ENCODE measurements at regions not wholly inside any gene's neighbourhood (a gene's known extent, or its start where the extent isn't known, plus 50 kb on each side); places are given as distances from the start of the nearest gene placed in this dataset.

DNA sequence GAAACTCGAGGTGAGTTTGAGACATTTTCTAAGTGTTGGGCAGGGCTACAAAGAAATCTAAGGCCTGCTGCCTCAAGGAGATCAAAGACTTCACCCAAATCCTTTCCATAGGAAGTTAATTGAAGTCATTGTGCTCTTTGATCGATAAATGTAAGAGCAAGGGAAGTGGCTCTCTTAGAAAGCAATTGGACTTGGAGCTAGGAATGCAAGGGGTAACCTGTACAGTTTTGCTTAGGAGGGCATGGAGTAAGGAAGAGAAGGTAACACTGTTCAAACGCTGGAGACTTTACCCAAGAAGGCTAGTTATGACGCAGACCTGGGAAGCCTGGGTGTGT is 418.0 kb upstream of the PROX1 start:
- TF ChIP-seq, protein P1, sequence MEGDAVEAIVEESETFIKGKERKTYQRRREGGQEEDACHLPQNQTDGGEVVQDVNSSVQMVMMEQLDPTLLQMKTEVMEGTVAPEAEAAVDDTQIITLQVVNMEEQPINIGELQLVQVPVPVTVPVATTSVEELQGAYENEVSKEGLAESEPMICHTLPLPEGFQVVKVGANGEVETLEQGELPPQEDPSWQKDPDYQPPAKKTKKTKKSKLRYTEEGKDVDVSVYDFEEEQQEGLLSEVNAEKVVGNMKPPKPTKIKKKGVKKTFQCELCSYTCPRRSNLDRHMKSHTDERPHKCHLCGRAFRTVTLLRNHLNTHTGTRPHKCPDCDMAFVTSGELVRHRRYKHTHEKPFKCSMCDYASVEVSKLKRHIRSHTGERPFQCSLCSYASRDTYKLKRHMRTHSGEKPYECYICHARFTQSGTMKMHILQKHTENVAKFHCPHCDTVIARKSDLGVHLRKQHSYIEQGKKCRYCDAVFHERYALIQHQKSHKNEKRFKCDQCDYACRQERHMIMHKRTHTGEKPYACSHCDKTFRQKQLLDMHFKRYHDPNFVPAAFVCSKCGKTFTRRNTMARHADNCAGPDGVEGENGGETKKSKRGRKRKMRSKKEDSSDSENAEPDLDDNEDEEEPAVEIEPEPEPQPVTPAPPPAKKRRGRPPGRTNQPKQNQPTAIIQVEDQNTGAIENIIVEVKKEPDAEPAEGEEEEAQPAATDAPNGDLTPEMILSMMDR (IDR thresholded peaks at IDR 0.05), result no peak
- Histone ChIP-seq H3K9me3 (no peaks in the 10 kb centered on the region), H3K4me3 (no peak overlapping the region), H3K4me1 (ENCODE audit: low read depth) (no peaks in the 10 kb centered on the region), H3K36me3 (ENCODE audit: low read depth) (no peaks in the 10 kb centered on the region)
- DNase-seq (no peak), ATAC-seq (peak; percentile 42)
- intact Hi-C loops (cut with DNase I, micrococcal nuclease), result no loop called here

DNA sequence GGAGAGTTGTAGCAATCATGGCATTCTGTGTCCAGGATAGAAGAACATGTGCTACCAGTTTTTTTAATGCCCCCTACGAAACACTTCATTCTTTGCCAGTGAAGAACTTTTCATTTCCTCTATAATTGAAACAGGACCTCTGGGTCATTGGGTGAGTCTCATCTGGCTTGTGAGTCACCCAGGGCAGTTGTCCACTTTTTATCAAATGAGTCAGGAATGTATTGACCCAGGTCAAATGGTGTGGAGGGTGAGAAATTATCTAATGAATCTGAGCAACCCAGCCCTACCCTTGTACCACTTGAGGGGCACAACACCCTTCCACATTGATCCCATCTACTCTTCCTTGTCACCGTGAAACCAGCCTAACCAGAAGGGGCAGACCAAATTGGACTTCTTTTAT is 417.3 kb upstream of the PROX1 start:
- no peaks in the 10 kb centered on the region for H3K4me1 ChIP-seq (ENCODE audit: low read depth)
- no peak for DNase-seq
- intact Hi-C loops (cut with DNase I, micrococcal nuclease), result no loop called here
- H3K4me3 ChIP-seq, result no peak overlapping the region
- TF ChIP-seq, protein P1 (IDR thresholded peaks at IDR 0.05), result no peak
- no peaks in the 10 kb centered on the region for H3K9me3 ChIP-seq
- H3K36me3 ChIP-seq (ENCODE audit: low read depth), result no peaks in the 10 kb centered on the region
- peak; percentile 48 for ATAC-seq

DNA sequence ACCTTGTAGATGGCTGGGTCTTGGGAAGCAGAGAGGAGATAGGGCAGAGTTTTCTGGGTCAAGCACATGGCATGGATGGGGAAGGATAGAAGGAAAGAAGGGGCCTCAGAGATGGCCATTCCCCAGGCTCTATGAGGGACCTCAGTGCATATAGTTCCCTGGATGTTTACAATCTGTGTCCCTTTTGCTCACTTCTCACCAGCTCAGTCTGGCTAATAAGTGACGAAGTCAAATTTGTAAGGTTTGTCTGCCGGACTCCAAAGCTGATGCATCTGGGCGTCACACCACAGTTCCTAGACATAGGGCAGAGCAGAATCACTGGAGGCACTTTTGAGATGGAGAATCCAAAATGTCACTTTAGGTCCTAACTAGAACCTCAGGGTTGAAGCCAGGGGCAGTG is 416.4 kb upstream of the PROX1 start:
- Histone ChIP-seq H3K36me3 (ENCODE audit: low read depth) (no peaks in the 10 kb centered on the region), H3K4me3 (no peak overlapping the region), H3K9me3 (no peaks in the 10 kb centered on the region), H3K4me1 (ENCODE audit: low read depth) (no peaks in the 10 kb centered on the region)
- ATAC-seq (no peak), DNase-seq (no peak)
- intact Hi-C loops (cut with DNase I, micrococcal nuclease), result no loop called here
- TF ChIP-seq, protein P1 (IDR thresholded peaks at IDR 0.05), result no peak

DNA sequence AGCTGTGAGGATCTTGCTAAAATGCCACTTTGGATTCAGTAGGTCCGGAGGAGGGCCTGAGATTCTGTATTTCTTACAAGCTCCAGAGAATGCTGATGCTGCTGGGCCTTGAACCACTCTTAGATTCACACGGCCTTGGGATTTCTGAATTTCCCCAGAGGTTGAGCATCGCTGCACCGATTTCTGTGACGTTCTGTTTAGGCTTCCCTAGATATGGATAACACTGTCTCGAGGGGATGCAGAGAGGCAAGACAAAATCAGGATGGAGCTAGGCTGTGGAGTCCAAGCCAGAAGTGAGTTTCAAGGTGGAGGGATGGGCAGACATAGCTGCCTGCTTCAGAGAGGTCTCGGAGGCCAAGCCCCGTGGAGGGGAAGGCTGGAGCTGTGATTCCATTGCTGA is 415.9 kb upstream of the PROX1 start:
- no peak overlapping the region for H3K4me3 ChIP-seq
- H3K36me3 ChIP-seq (ENCODE audit: low read depth), result no peaks in the 10 kb centered on the region
- H3K9me3 ChIP-seq, result no peaks in the 10 kb centered on the region
- TF ChIP-seq, protein P1 (IDR thresholded peaks at IDR 0.05), result no peak
- no peak for ATAC-seq
- H3K4me1 ChIP-seq (ENCODE audit: low read depth), result no peaks in the 10 kb centered on the region
- intact Hi-C loops (cut with DNase I, micrococcal nuclease), result no loop called here
- DNase-seq, result no peak

DNA sequence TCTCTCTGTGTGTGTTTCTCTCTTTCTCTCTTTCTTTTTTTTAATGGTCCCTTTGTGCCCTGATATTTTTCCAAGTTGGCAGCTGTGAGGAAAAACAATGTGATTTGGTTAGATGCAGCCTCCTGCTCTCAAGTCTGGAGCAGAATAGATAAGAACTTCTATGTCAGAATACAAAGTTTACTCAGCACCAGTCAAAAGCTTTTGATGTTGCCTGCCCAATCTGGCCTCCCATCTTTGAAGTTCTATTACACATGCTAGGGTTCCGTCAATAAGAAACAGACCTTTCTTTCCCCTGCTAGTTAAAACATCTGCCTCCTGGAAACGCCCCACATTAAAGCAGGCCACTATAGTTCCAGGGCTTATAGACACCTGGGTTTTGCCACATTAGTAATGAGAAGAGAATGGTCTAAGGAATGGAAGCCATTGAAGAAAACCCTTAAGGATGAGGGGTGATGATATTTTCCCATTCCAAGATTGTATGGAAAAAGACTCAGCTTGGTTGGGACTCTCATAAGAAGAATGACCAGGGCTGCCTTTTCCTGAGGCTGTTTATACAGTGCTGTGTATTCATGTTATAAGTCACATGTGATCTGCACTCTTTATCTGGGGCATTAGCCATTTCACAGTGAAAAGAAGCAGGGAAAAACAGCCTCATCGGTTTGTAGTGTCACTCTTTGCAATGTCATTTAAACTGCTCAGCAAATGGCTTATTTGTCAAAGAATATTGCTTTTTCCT is 414.7 kb upstream of the PROX1 start:
- H3K9me3 ChIP-seq, result no peaks in the 10 kb centered on the region
- peak in 1 of 3 donors; percentile 17 for DNase-seq
- H3K4me1 ChIP-seq (ENCODE audit: low read depth), result no peaks in the 10 kb centered on the region
- peak; percentile 66 for ATAC-seq
- no peak overlapping the region for H3K4me3 ChIP-seq
- no peaks in the 10 kb centered on the region for H3K36me3 ChIP-seq (ENCODE audit: low read depth)
- TF ChIP-seq, protein P1 (IDR thresholded peaks at IDR 0.05), result no peak
- intact Hi-C loops (cut with DNase I, micrococcal nuclease), result no loop called here

DNA sequence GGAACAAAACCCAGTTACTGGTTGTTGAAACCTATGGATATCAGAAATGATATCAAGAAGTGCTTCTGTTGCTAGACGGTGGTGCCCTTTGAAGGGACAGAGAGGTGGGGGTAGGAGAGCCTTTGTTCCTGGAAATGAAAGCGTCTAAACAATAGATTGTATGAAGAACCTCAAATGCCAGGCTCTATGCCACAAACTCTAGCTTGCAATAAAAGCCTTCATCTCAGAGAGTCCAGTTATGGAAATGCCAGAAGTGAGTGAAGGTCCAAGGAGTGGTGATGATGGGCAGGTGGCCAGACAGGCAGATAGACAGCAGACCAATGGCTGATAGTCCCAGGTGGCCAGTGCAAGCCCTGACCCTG is 414.1 kb upstream of the PROX1 start:
- intact Hi-C loops (cut with DNase I, micrococcal nuclease), result no loop called here
- DNase-seq (no peak), ATAC-seq (peak; percentile 3)
- no peak overlapping the region for H3K4me3 ChIP-seq
- H3K36me3 ChIP-seq (ENCODE audit: low read depth), result no peaks in the 10 kb centered on the region
- no peaks in the 10 kb centered on the region for H3K9me3 ChIP-seq
- TF ChIP-seq, protein P1 (IDR thresholded peaks at IDR 0.05), result no peak
- no peaks in the 10 kb centered on the region for H3K4me1 ChIP-seq (ENCODE audit: low read depth)

Data from mucosa of descending colon (tissue), 3 donors.